GM19328 (cell line): ENCODE measurements at regions not wholly inside any gene's neighbourhood (a gene's known extent, or its start where the extent isn't known, plus 50 kb on each side); places are given as distances from the start of the nearest gene placed in this dataset.

Source experiments
- ATAC-seq: cut with Tn5 transposase; IDR thresholded peaks from one replicate; pipeline ENCODE4 v1.9.1; 2021; ENCODE audit warnings: mild to moderate bottlenecking, moderate library complexity; ENCODE audit not compliant: unreplicated experiment

DNA sequence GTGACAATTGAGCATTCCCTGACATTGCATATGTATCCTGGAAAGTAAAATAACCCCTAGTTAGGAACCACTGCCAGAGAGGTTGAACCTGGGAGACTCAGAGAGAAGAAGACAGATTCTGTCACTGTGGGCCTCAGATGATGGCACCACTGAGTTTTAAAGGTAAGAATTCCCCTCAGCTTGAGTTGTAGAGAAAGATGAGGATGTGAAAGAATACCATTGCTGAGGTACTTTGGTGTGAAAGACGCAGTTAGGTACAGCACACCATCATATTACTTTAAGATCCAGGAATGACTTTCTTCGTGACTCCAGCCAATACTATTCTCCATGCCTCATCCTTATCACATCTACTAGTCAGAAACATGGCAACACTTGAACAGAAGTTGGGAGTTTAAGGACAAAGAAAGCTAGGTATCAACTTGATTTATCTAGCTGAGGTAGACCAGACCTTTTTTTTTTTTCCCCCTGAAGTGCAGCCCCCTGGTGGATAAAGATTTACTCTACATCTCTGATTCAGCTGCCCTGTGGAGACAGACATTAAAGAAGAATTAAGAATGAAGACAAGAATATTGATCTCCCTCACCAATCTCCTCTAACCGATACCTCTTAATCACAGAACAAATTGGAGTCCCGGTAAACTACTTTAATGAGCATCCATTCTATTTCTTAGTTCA is 630.5 kb upstream of the FANCL start:
- ATAC-seq = peak; percentile 45

DNA sequence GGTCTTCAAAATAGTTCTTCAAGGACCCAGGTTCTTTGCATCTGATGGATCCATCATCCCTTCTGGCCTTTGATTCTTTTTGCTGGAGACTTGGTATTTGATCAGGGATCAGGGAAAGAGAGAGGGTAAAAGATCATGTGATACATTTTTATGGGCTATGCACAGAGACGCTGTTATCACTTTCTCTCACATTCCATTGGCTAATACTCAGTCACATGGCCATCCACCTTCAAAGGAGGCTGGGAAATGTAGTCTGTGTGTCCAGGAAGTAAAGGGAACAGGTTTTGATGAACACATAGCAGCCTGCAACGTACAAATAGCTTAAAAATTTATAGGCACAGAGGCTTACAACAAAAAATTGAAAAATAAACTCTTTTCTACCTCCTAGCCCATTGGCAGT is 629.6 kb upstream of the FANCL start:
- peak; percentile 53 for ATAC-seq

DNA sequence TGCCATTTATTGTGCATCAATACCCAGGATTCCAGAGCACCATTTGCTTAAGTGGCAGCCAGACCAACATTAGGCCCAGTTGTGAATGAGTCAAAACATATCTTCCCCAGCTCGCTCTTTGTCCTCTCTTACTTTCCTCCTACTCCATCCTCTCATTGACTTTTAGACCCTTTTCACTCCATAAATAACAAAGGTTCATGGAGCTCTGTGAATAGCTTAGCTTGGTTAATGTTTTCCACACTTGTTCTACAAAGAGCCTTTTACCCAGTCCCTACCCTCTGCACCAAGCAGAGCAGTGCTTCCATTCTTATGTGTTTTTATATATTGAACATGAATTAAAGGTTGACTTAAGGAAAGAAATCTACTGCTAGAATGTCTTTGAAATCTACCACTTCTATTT is 625.8 kb upstream of the FANCL start:
- no peak for ATAC-seq

DNA sequence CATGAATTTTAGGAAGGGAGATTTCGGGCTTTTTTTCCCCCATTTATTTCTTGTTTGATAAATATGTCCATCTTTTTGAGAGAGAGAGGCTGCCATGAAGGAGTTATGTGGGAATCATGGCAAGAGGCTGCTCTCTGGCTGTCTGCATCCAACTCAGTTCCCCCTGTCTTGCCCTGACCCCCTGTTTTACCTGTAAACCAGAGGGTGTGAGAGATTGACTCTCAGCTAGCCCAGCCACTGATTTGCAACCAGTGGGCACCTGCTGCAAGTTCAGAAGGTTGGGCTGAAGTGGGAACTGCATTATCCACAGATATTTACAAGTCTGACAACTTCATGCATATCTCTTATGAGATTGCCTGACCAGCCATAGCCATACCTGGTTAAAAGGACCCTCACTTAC is 625.4 kb upstream of the FANCL start:
- ATAC-seq = no peak

DNA sequence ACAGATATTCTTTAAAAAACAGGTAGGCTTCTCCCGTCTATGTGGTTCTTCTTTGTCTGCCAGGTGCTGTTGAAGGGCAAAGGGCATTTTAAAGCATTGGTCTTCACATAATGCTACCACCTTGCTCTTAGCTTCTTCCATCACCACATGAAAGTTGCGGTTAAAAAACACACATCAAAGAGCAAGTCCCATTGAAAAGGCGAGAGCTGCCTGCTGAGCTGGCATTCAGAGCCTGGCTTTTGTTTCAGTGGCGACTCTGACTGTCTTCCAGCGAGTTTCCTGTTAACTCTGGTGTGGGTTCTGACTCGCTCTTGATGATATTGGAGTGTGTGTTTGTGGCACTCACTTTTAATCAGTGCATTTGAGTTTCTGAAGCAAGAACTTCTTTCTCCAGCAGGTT is 624.9 kb upstream of the FANCL start:
- no peak for ATAC-seq

DNA sequence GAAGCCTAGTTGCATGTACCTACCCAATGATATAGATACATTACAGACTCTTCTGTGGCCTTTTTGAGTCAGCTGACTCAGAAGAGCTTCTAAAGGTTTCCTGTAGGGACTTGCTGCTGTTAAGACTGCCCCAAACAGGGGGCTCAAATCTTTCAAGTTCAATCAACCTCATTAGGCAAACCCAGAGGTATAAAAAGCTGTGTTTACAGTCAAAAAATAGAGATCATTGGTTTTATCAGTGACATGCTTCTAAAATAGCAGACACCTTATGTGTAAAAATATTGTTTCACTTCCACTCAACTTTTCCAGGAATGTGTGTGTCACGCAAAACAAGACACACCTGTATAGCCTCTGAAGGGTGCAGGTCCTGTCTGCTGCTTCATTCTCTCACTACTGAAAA is 624.3 kb upstream of the FANCL start:
- peak; percentile 70 for ATAC-seq

DNA sequence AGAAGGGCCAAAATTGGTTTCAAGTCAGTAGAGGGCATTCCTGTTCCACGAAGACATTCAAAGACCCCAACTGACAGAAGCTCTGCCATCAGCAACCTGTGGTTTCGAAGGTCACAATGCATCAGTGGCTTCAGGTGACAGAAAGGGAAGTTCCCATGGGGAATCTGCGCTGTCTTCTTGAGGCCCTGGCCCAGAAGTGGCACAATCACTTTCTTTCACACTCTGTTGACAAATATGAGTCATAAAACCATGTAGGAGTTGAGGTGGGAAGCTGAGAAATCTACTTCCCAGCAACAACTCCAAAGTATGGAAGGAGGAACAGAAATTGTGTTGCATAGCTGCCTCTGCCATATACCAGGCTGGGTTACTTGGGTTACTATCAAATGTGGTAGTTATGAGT is 621.1 kb upstream of the FANCL start:
- no peak for ATAC-seq

DNA sequence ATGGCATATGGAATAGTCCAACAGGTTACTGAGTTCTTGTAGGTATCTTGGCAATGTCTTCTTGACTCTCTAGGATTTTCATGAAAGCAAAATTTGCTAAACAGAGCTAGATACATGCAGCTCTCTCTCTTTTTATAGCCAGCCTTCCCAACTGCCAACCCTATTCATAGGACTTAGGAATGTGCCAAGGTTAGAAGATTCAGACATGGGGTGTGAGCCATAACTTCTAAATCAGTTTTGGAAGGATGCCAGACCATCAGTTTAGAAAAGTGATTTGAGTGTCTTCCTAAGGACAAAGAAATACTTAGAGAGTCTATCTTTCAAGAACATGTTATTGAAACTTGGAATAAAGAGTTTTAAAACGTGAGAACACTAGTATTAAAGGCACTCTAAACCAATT is 619.5 kb upstream of the FANCL start:
- ATAC-seq = no peak

DNA sequence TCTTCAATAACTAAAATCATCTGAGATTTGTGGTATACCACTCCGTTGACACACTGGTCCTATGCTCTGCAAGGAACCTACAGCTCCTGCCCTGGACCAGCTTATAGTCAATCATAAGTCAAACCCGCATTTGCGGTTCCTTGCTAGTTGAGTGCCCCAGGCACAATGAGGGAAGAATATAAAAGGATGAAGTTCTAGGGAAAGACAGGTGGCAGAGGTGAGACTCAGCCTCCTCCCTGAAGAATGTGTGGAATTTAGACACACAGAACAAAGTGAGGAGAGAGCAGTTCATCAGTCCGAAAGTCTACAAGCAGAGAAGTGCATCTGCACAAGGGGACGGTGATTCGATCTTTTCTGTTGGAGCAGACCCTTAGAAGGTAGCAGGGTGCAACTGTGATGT is 615.0 kb upstream of the FANCL start:
- ATAC-seq = no peak

DNA sequence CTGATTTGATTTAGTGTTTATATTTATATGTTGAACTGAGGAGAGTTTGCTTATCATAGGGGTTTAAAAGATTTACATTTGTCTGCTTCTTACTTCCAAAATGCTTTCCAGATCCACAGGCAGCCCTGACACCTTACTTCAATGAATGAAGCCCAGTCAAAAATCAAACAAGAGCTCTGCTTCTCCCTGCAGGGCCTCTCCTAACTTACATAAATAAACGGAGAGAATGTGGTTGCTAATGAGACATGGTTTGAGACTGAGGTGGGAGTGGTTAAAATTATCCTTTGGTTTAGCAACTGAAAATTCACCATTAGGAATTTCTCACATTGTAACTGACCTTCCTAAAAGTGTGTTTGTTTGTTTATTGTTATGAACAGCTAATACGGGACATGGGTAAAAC is 612.3 kb upstream of the FANCL start:
- ATAC-seq = no peak

DNA sequence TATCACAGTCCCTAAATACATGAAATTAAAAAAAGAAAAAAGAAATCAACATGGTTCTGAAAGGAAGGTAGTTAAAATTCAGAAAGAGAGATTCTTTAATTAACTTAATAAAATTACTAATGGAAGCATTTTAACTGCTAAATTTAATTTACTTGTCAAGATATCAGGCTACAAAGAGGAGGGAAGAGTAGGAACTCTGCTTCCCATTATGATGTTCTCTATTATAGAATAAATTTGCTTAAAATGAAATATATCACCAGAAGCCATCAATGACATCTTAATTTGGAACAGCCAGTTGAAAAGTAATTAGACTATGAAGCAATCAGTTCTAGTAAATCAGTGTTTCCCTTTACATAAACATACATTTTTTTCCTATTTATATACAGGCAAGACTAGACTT is 611.8 kb upstream of the FANCL start:
- no peak for ATAC-seq

DNA sequence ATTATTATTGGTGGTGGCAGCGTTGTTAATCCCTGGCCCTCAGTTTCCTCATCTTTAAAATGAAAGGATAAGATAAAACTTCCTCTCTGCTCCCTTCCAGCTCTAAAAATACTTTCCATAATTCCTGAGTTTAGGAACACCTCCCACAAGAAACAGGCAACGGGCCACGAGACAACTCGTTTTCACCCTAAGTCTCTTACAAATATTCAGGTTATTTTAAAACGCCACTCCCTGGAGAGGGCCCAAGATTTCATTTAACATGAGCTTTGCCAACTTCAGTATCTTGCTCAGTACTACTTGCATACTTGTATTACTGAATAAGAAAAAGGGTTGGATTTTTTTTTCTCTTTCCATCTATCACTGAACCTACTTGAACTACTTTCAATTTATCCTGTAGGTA is 611.1 kb upstream of the FANCL start:
- ATAC-seq = no peak

DNA sequence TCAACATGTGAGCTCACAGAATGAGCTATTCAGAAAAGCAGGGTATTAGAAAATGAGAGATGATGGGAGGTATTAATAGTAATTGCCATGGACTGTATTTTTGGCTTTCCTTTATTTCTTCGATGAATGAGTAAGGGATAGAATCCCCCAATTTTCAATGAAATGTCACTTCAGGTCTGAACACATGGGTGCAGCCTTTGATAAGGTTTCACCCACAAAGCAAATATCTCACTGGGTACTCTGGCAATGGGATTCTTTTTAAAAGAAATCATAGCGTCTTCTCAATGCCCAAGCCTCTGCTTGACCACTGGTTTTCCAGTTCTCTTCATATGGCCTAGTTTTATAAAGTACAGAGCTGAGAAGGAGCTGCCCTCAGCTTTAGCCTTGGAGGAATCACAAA is 610.5 kb upstream of the FANCL start:
- no peak for ATAC-seq

DNA sequence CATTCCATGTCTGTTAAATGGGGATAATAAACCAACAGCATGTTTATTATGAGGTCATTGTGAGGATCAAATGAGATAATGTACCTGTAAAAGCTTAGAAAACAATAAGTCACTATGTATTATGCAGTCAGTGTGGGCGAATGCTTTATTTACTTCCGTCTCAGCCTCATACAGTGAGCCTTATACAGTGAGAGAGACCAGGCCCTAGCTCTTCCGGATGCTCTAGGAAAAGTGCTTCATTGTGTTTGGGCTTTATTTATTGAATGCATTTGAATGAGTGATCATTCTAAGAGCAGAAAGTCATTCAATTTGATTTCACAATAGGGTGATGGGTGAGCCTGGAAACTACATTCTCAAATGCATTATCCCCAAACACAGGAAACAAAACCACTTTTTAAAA is 603.9 kb upstream of the FANCL start:
- ATAC-seq = no peak

DNA sequence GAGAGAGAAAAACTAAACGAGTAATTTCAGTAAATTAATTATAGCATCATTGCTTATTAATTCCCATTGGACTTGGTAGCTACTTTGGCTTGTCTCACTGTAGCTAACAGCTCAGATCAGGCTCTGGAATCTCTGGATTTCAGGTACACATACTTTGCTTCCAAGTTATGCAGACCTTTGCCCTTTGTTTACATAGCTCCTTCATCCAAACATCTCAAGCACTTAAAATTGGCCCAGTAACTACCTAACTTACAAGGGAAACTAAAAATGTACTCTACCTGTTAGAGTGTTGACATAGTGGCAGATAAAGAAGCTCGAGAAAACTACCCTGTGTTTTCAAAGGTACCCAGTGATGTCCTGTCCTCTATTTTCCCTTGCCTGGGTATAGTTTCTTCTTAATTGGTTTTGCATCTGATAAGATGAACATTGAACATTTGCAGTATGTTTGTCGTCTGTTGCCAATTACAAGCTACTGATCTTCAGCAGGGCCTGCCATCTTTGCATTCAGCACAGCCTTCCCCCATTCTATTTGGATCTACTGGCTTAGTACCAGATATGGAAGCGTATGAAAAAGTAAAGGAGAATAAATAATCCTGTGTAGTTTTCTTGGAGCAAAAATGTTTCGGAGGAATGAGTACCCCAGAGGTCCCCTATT is 601.5 kb upstream of the FANCL start:
- ATAC-seq = no peak

DNA sequence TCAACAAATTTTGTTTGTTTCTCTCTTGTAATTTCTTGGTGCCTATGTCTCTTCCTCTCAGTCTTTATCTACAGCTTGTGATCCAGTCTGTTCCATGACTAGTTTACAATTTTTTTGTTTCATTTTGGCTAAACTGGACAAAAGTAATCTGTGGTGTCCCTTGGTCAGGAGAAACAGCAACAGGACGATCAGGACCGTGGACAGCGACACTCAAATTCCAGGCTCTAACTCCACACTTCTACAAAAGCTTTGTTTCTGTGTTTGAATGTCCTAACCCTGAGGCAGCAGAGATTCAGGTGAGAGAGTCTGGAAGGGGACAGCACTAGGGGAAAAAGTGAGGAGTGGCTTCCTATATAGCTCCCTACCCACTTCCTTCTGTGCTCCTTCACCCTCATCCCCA is 593.3 kb upstream of the FANCL start:
- no peak for ATAC-seq

DNA sequence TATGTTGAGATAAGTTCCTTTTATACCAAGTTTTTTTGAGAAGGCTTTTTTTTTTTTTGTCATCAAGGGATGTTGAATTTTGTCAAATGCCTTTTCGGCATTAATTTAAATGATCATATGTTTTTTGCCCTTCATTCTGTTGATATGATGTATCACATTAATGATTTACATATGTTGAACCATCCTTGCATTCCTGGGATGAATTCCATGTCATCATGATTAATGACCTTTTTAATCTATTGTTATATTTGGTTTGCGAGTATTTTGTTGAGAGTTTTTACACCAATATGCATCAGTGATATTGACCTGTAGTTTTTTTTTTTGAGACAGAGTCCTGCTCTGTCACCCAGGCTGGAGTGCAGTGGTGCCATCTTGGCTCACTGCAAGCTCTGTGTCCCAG is 585.7 kb upstream of the FANCL start:
- ATAC-seq = no peak

DNA sequence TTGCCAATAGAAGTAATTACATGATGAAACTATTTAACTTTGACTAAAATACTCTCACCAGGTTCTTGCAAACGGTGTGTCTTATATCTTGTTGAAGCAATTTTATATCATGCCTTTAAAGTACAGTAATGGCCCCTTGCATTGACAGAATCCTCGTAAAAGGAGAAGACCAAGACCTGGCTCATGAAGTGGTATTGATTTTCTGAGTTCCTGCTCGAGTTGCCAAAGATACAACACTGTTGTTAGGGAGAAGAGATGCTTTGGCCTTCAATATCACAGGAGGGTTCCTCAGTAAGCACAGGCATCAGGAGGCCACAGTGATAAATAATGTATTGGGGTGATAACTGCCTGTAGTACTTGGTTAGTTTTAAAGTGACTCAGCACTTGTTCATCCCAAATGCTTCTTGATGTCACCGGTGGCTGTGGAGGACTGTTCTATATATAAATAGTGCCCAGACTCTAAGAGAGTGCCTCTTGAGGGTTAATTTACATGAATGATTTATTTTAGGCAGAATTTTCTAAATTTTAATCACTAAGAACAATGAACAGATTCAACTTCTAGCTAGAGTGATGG is 571.7 kb upstream of the FANCL start:
- no peak for ATAC-seq

DNA sequence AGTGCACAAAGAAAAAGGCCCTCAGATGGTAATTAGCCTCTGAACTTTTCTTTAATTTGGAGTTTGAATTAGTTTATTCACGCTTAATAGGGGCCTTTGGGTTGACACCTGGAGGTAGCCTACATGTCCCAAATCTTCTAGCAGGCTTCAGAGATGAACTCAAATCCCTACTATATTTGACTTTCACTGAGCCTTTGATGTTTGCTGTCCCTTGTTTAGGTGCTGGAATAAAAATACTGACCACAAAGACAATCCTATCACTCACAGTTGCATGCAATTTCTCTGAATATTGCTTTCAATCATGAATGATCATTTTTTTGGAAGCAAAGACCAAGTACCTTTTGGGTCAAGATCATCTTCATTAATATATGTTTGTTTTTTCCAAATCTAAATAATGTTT is 564.0 kb upstream of the FANCL start:
- no peak for ATAC-seq

DNA sequence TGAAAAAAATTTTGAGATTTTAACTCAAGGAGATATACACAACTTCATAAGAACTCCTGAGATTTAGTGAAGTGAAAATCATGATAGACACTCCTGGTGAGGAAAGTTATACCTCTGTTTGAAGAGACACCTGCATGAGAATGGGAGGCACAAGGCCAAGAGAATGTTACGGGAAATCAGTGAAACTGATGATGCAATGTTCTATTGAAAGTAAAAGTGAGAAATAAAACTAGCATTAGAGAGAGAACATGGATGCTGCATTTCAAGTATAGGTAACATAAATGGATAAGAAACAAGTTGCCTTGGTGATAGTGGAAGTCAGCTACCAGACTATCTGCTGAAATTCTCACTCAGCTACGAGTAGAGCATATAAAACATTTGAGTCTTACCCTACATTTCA is 562.1 kb upstream of the FANCL start:
- no peak for ATAC-seq

DNA sequence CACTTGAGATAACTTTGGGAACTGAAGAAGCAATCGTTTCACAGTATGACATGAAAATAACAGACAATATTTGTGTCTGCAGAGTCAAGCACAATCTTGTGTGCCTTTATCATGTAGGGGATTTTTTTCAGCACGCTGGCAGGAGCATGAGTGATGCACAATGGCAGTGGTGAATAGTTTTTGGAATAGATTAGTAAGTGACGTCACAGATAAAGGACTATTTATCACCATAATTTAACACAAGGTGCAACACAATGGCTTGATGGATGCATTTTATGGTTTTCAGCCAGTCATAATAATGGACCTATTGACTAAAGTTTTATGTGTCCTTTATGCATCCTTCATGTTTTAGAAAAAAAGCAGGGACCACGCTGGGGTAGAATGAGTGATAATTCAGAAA is 559.8 kb upstream of the FANCL start:
- ATAC-seq = no peak

DNA sequence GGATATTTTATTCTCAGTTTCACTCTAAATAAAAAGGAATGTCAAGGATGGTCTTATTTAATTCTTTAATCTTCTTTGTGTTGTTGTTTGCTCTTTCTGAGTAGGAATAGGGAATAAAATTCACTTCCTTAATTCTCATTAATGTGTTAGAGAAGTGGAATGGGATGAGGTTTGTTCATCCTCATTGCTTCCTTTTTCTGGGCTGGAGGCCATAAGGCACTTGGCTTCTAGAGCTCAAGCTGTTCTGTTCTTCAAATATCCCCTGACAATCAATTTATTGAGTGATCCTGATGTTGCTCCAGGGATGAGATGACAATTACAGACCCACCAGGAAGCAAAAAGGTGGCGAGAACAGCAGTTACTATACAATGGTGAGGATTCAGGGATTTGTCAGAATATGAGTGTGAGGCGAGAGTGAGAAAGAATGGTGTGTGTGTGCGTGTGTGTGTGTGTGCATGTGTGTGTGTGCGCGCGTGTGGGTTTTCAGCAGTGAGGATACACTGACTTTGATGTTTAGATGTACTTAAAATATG is 557.6 kb upstream of the FANCL start:
- ATAC-seq = no peak
